ENCODE measurements at regions not wholly inside any gene's neighbourhood (a gene's known extent, or its start where the extent isn't known, plus 50 kb on each side); places are given as distances from the start of the nearest gene placed in this dataset.

- DNase-seq: no peak
Observed at GRCh38 chr2:125070726-125071505, 1045.8 kb downstream of the CNTNAP5 start.

- DNase-seq: no peak
Observed at GRCh38 chr2:125073440-125073839, 1048.4 kb downstream of the CNTNAP5 start.

GRCh38 chr2:125085904-125086303 is 1060.8 kb downstream of the CNTNAP5 start:
- DNase-seq: no peak

- no peak for DNase-seq
Observed at GRCh38 chr2:125086313-125087184, 1061.5 kb downstream of the CNTNAP5 start.

GRCh38 chr2:125092276-125093009 is 1067.4 kb downstream of the CNTNAP5 start:
- no peak for DNase-seq

- DNase-seq: no peak
Observed at GRCh38 chr2:125095826-125096225, 1070.7 kb downstream of the CNTNAP5 start.

- no peak for DNase-seq
Observed at GRCh38 chr2:125106710-125107109, 1081.6 kb downstream of the CNTNAP5 start.

GRCh38 chr2:125107446-125107845 is 1082.4 kb downstream of the CNTNAP5 start:
- DNase-seq: no peak

GRCh38 chr2:125108251-125108650 is 1083.2 kb downstream of the CNTNAP5 start:
- DNase-seq: no peak

- no peak for DNase-seq
Observed at GRCh38 chr2:125125902-125126301, 1100.8 kb downstream of the CNTNAP5 start.

GRCh38 chr2:125160947-125161346 is 1135.9 kb downstream of the CNTNAP5 start:
- no peak for DNase-seq

GRCh38 chr2:125167152-125167551 is 1142.1 kb downstream of the CNTNAP5 start:
- no peak for DNase-seq

- DNase-seq: no peak
Observed at GRCh38 chr2:125167820-125168219, 1142.7 kb downstream of the CNTNAP5 start.

- DNase-seq: no peak
Observed at GRCh38 chr2:125168442-125168841, 1143.4 kb downstream of the CNTNAP5 start.

GRCh38 chr2:125169022-125169763 is 1144.1 kb downstream of the CNTNAP5 start:
- DNase-seq: no peak

- no peak for DNase-seq
Observed at GRCh38 chr2:125169764-125170146, 1144.7 kb downstream of the CNTNAP5 start.

GRCh38 chr2:125172181-125172580 is 1147.1 kb downstream of the CNTNAP5 start:
- no peak for DNase-seq

- DNase-seq: no peak
Observed at GRCh38 chr2:125175415-125175814, 1150.3 kb downstream of the CNTNAP5 start.

- DNase-seq: no peak
Observed at GRCh38 chr2:125185691-125186270, 1160.7 kb downstream of the CNTNAP5 start.

- DNase-seq: no peak
Observed at GRCh38 chr2:125207431-125207830, 1182.3 kb downstream of the CNTNAP5 start.

GRCh38 chr2:125216321-125216720 is 1191.2 kb downstream of the CNTNAP5 start:
- no peak for DNase-seq

GRCh38 chr2:125224188-125224587 is 1199.1 kb downstream of the CNTNAP5 start:
- no peak for DNase-seq

Measured in occipital lobe (tissue), 1 donor.